ENCODE measurements at regions not wholly inside any gene's neighbourhood (a gene's known extent, or its start where the extent isn't known, plus 50 kb on each side); places are given as distances from the start of the nearest gene placed in this dataset.

- H3K4me3 ChIP-seq (replicated peaks in 1 of 2; ENCODE audit: low read depth in 2 of 2, low read length in 2 of 2): no peak overlapping the region
- no peak for DNase-seq (ENCODE audit: low read depth in 2 of 2)
These were observed 380.5 kb downstream of the SFMBT2 start for GRCh38 chr10:7030134-7030855.

GRCh38 chr10:7029672-7030071, 381.2 kb downstream of the SFMBT2 start:
- no peak for DNase-seq (ENCODE audit: low read depth in 2 of 2)
- H3K4me3 ChIP-seq (replicated peaks in 1 of 2; ENCODE audit: low read depth in 2 of 2, low read length in 2 of 2): no peak overlapping the region
- TF ChIP-seq CTCF (IDR thresholded peaks at IDR 0.05; ENCODE audit: low read depth, low read length): no peak

More at GRCh38 chr10:7030134-7030855, 380.5 kb downstream of the SFMBT2 start:
- no peak for TF ChIP-seq CTCF (IDR thresholded peaks at IDR 0.05; ENCODE audit: low read depth, low read length)

- TF ChIP-seq CTCF (IDR thresholded peaks at IDR 0.05; ENCODE audit: low read depth, low read length): no peak
- H3K4me3 ChIP-seq (replicated peaks in 1 of 2; ENCODE audit: low read depth in 2 of 2, low read length in 2 of 2): no peak overlapping the region
- no peak for DNase-seq (ENCODE audit: low read depth in 2 of 2)
These were observed 382.0 kb downstream of the SFMBT2 start for GRCh38 chr10:7028809-7029166.

GRCh38 chr10:7027913-7028808, 382.7 kb downstream of the SFMBT2 start:
- H3K4me3 ChIP-seq (replicated peaks in 1 of 2; ENCODE audit: low read depth in 2 of 2, low read length in 2 of 2): no peak overlapping the region
- no peak for TF ChIP-seq CTCF (IDR thresholded peaks at IDR 0.05; ENCODE audit: low read depth, low read length)
- DNase-seq (ENCODE audit: low read depth in 2 of 2): peak; percentile 1 to 37

- DNase-seq (ENCODE audit: low read depth in 2 of 2): no peak
- H3K4me3 ChIP-seq (replicated peaks in 1 of 2; ENCODE audit: low read depth in 2 of 2, low read length in 2 of 2): no peak overlapping the region
- no peak for TF ChIP-seq CTCF (IDR thresholded peaks at IDR 0.05; ENCODE audit: low read depth, low read length)
These were observed 383.5 kb downstream of the SFMBT2 start for GRCh38 chr10:7027237-7027912.

GRCh38 chr10:7026818-7027217, 384.0 kb downstream of the SFMBT2 start:
- no peak for DNase-seq (ENCODE audit: low read depth in 2 of 2)
- no peak overlapping the region for H3K4me3 ChIP-seq (replicated peaks in 1 of 2; ENCODE audit: low read depth in 2 of 2, low read length in 2 of 2)
- TF ChIP-seq CTCF (IDR thresholded peaks at IDR 0.05; ENCODE audit: low read depth, low read length): no peak

All from cardiac fibroblast (primary cell).